Gastrocnemius medialis (tissue), 4 donors: ENCODE measurements at regions not wholly inside any gene's neighbourhood (a gene's known extent, or its start where the extent isn't known, plus 50 kb on each side); places are given as distances from the start of the nearest gene placed in this dataset.

Experiments
- ATAC-seq, 2 donors: fragments of 150-250 bp; one replicate each; pipeline ENCODE4 v1.9.1; 2016
- DNase-seq, 2 donors: peaks; one replicate each; pipeline ENCODE4 v3.0.0-alpha.2; 2019
- H3K27ac ChIP-seq, 4 donors: fragments of 200-600 bp; sonication (generic); 1 replicate in 1 of 4; 2 replicates in 3 of 4; pipeline ENCODE4 v1.5.1; 2016 to 2018; ENCODE audit warnings: mild to moderate bottlenecking in 2 of 4, moderate library complexity in 1 of 4
- H3K27me3 ChIP-seq, 3 donors: fragments of 200-600 bp; sonication (generic) in 2 of 3; 1 replicate in 1 of 3; 2 replicates in 2 of 3; pipeline versions ENCODE4 v1.5.1 to v1.6.0; 2016 to 2019; ENCODE audit warnings: mild to moderate bottlenecking in 1 of 3, moderate library complexity in 1 of 3
- H3K36me3 ChIP-seq, 2 donors: fragments of 200-600 bp; sonication (generic) in 1 of 2; one replicate each; pipeline ENCODE4 v1.5.1; 2017 to 2018
- H3K4me1 ChIP-seq, 2 donors: fragments of 200-600 bp; sonication (generic) in 1 of 2; one replicate each; pipeline ENCODE4 v1.5.1; 2016 to 2017; ENCODE audit warnings: mild to moderate bottlenecking in 2 of 2
- H3K4me3 ChIP-seq, 4 donors: fragments of 200-600 bp; sonication (generic) in 3 of 4; 1 replicate in 1 of 4; 2 replicates in 3 of 4; pipeline ENCODE4 v1.5.1; 2016 to 2019; ENCODE audit warnings: mild to moderate bottlenecking in 2 of 4
- H3K9me3 ChIP-seq, 3 donors: fragments of 200-600 bp; sonication (generic) in 2 of 3; 1 replicate in 1 of 3; 2 replicates in 2 of 3; pipeline ENCODE4 v1.5.1; 2016 to 2019
- CTCF ChIP-seq, 5 experiments: fragments of 450-650 bp in 3 of 5; fragments of 200-600 bp in 2 of 5; sonication (generic) in 2 of 5; IDR thresholded peaks in 4 of 5; conservative IDR thresholded peaks in 1 of 5; 1 replicate in 4 of 5; 2 replicates in 1 of 5; pipeline ENCODE4 v1.5.1; 2016 to 2019; ENCODE audit warnings: antibody characterized with exemption in 5 of 5, mild to moderate bottlenecking in 3 of 5, moderate library complexity in 3 of 5
- POLR2A ChIP-seq, 2 donors: fragments of 450-650 bp; IDR thresholded peaks; one replicate each; pipeline ENCODE4 v1.6.1; 2017; ENCODE audit warnings: antibody characterized with exemption in 2 of 2, mild to moderate bottlenecking in 2 of 2, moderate library complexity in 2 of 2
- in situ Hi-C, 4 donors: fragments of 200-750 bp; cut with MboI; loops; one replicate each; pipeline versions ENCODE4 v1.15.0 to v1.8.0; 2017; ENCODE audit warnings: low sequenced_read_pairs in 4 of 4
- intact Hi-C: fragments of 100-400 bp; cut with DNase I; formaldehyde crosslinking; loops from one replicate; pipeline ENCODE4 v1.15.1; 2023; ENCODE audit warnings: low total_unique reads

GRCh38 chr3:26536955-26537354 is 85.6 kb upstream of the LRRC3B start:
- no peaks in the 10 kb centered on the region for H3K27me3 ChIP-seq
- no peak overlapping the region for H3K4me3 ChIP-seq
- in situ Hi-C loops = no loop called here
- H3K4me1 ChIP-seq = no peaks in the 10 kb centered on the region
- DNase-seq (no peak), ATAC-seq (no peak)
- TF ChIP-seq POLR2A (IDR thresholded peaks at IDR 0.05) (no peak), CTCF (IDR thresholded peaks at IDR 0.05 in 4 of 5, conservative IDR thresholded peaks at IDR 0.05 in 1 of 5) (no peak)
- no peak overlapping the region for H3K27ac ChIP-seq
- no peaks in the 10 kb centered on the region for H3K9me3 ChIP-seq
- no peaks in the 10 kb centered on the region for H3K36me3 ChIP-seq
- intact Hi-C loops = no loop called here

GRCh38 chr3:26550413-26550812 is 72.2 kb upstream of the LRRC3B start:
- intact Hi-C loops (no loop called here), in situ Hi-C loops (no loop called here)
- Histone ChIP-seq H3K4me1 (no peaks in the 10 kb centered on the region), H3K36me3 (no peaks in the 10 kb centered on the region), H3K4me3 (no peak overlapping the region), H3K27ac (no peak overlapping the region), H3K9me3 (no peaks in the 10 kb centered on the region), H3K27me3 (no peaks in the 10 kb centered on the region)
- no peak for DNase-seq
- ATAC-seq = no peak
- TF ChIP-seq CTCF (IDR thresholded peaks at IDR 0.05 in 4 of 5, conservative IDR thresholded peaks at IDR 0.05 in 1 of 5) = no peak
- no peak for TF ChIP-seq POLR2A (IDR thresholded peaks at IDR 0.05)

- Histone ChIP-seq H3K27me3 (no peaks in the 10 kb centered on the region), H3K4me3 (no peak overlapping the region), H3K36me3 (no peaks in the 10 kb centered on the region), H3K9me3 (no peaks in the 10 kb centered on the region), H3K27ac (no peak overlapping the region), H3K4me1 (no peaks in the 10 kb centered on the region)
- in situ Hi-C loops (no loop called here), intact Hi-C loops (no loop called here)
- ATAC-seq = no peak
- DNase-seq = no peak
- TF ChIP-seq POLR2A (IDR thresholded peaks at IDR 0.05) (no peak), CTCF (IDR thresholded peaks at IDR 0.05 in 4 of 5, conservative IDR thresholded peaks at IDR 0.05 in 1 of 5) (no peak)
These were observed 65.9 kb upstream of the LRRC3B start for GRCh38 chr3:26556637-26557036.

- H3K9me3 ChIP-seq = no peaks in the 10 kb centered on the region
- H3K4me1 ChIP-seq = no peaks in the 10 kb centered on the region
- DNase-seq (no peak), ATAC-seq (no peak)
- H3K27ac ChIP-seq = no peak overlapping the region
- intact Hi-C loops (no loop called here), in situ Hi-C loops (no loop called here)
- H3K4me3 ChIP-seq = no peak overlapping the region
- no peaks in the 10 kb centered on the region for H3K36me3 ChIP-seq
- TF ChIP-seq POLR2A (IDR thresholded peaks at IDR 0.05) (no peak), CTCF (IDR thresholded peaks at IDR 0.05 in 4 of 5, conservative IDR thresholded peaks at IDR 0.05 in 1 of 5) (no peak)
- H3K27me3 ChIP-seq = no peaks in the 10 kb centered on the region
These were observed 64.3 kb upstream of the LRRC3B start for GRCh38 chr3:26558257-26558656.

GRCh38 chr3:26559227-26559626 is 63.3 kb upstream of the LRRC3B start:
- intact Hi-C loops (no loop called here), in situ Hi-C loops (no loop called here)
- H3K4me1 ChIP-seq = no peaks in the 10 kb centered on the region
- DNase-seq = no peak
- no peaks in the 10 kb centered on the region for H3K27me3 ChIP-seq
- no peak for ATAC-seq
- H3K4me3 ChIP-seq = no peak overlapping the region
- no peak overlapping the region for H3K27ac ChIP-seq
- no peaks in the 10 kb centered on the region for H3K36me3 ChIP-seq
- TF ChIP-seq POLR2A (IDR thresholded peaks at IDR 0.05) = no peak
- TF ChIP-seq CTCF (IDR thresholded peaks at IDR 0.05 in 4 of 5, conservative IDR thresholded peaks at IDR 0.05 in 1 of 5) = no peak
- no peaks in the 10 kb centered on the region for H3K9me3 ChIP-seq
